Psoas muscle (tissue), 7 donors: ENCODE measurements at regions not wholly inside any gene's neighbourhood (a gene's known extent, or its start where the extent isn't known, plus 50 kb on each side); places are given as distances from the start of the nearest gene placed in this dataset.
"Not testable (repeated sequence)": the region's sequence is repeated elsewhere in the genome, so short reads cannot be mapped to it uniquely, and the experiment has no call there.

Source experiments
- ATAC-seq, 4 donors: fragments of 200-7000 bp; cut with Tn5 transposase; one replicate each; pipeline ENCODE4 v1.9.1; 2020; ENCODE audit warnings: moderate library complexity in 3 of 4, mild to moderate bottlenecking in 2 of 4
- DNase-seq, 2 donors: peaks; one replicate each; pipeline ENCODE4 v3.0.0-alpha.2; 2020
- H3K27ac ChIP-seq: fragments of 200-600 bp; one replicate; pipeline ENCODE4 v1.8.0; 2022
- H3K27me3 ChIP-seq, 3 donors: fragments of 200-600 bp in 1 of 3; one replicate each; pipeline versions ENCODE4 v1.6.1 to v1.8.0; 2013 to 2022; ENCODE audit warnings: low read length in 2 of 3, mild to moderate bottlenecking in 2 of 3, moderate library complexity in 1 of 3; ENCODE audit not compliant: insufficient read depth in 3 of 3
- H3K36me3 ChIP-seq, 2 donors: fragments of 200-600 bp in 1 of 2; one replicate each; pipeline versions ENCODE4 v1.6.1 to v1.8.0; 2013 to 2022; ENCODE audit warnings: low read depth in 1 of 2, mild to moderate bottlenecking in 1 of 2, moderate library complexity in 1 of 2; ENCODE audit not compliant: insufficient read depth in 1 of 2
- H3K4me1 ChIP-seq: fragments of 200-600 bp; one replicate; pipeline ENCODE4 v1.8.0; 2022
- H3K4me3 ChIP-seq: fragments of 200-600 bp; one replicate; pipeline ENCODE4 v1.8.0; 2022; ENCODE audit warnings: mild to moderate bottlenecking
- H3K9me3 ChIP-seq: fragments of 200-600 bp; one replicate; pipeline ENCODE4 v1.8.0; 2022
- CTCF ChIP-seq: fragments of 200-600 bp; IDR thresholded peaks from one replicate; pipeline ENCODE4 v1.8.0; 2022; ENCODE audit warnings: antibody characterized with exemption
- WGBS, 3 donors: extraction: QIAGEN DNeasy Blood & Tissue Kit; methylation state at CpG; one replicate each; pipeline versions ENCODE4 v1.1.6 to v1.1.7; 2013; 5-methylcytosine and 5-hydroxymethylcytosine counted together
- intact Hi-C, 2 donors: fragments of 100-400 bp; cut with DNase I; formaldehyde crosslinking; loops; one replicate each; pipeline versions ENCODE4 v1.11.0 to v1.14.2; 2022
- donor health status: healthy with polysubstance abuse.
- donor health status: DM: no; HTN: no; CAD: no; lungs with moderate emphysema.
- donor health status: Bipolar disorder and iron deficiency.
- donor health status: healthy.
- donor health status: DM: yes; HTN: yes; CAD: no.
- donor health status: DM: no; HTN: no; CAD: no.
- donor health status: DM: yes; HTN: yes; CAD: no.

- H3K4me1 ChIP-seq, result no peaks in the 10 kb centered on the region
- peaks cover 0 to 6% (median 2%) of the 10 kb centered on the region in 3 donors for H3K27me3 ChIP-seq
- H3K9me3 ChIP-seq, result peaks cover 3% of the 10 kb centered on the region
- H3K4me3 ChIP-seq, result no peak overlapping the region
- WGBS, 3 donors, result 83 to 90% (median 86%) methylated on average over 5 of the region's 5 CpGs
- intact Hi-C loops, result no loop called here
- ATAC-seq (no peak), DNase-seq (no peak)
- H3K27ac ChIP-seq, result no peak overlapping the region
- no peaks in the 10 kb centered on the region for H3K36me3 ChIP-seq
- TF ChIP-seq CTCF, result no peak
Measured at GRCh38 chr21:35982717-35983116, 77.6 kb downstream of the SETD4 start.

GRCh38 chr21:35981514-35982070 is 78.7 kb downstream of the SETD4 start:
- no peaks in the 10 kb centered on the region for H3K36me3 ChIP-seq
- ATAC-seq (no peak), DNase-seq (no peak)
- WGBS, 3 donors, result 33 to 46% (median 34%) methylated on average over 11 of the region's 11 CpGs
- no peak overlapping the region for H3K4me3 ChIP-seq
- peaks cover 0 to 6% (median 2%) of the 10 kb centered on the region in 3 donors for H3K27me3 ChIP-seq
- peaks cover 3% of the 10 kb centered on the region for H3K9me3 ChIP-seq
- no peaks in the 10 kb centered on the region for H3K4me1 ChIP-seq
- no peak for TF ChIP-seq CTCF
- no peak overlapping the region for H3K27ac ChIP-seq
- intact Hi-C loops, result no loop called here

- peaks cover 0 to 6% (median 2%) of the 10 kb centered on the region in 3 donors for H3K27me3 ChIP-seq
- H3K27ac ChIP-seq, result no peak overlapping the region
- DNase-seq (no peak), ATAC-seq (no peak)
- TF ChIP-seq CTCF, result no peak
- H3K4me3 ChIP-seq, result no peak overlapping the region
- no peaks in the 10 kb centered on the region for H3K4me1 ChIP-seq
- H3K36me3 ChIP-seq, result no peaks in the 10 kb centered on the region
- WGBS, 3 donors, result 58 to 67% (median 58%) methylated on average over 5 of the region's 5 CpGs
- intact Hi-C loops, result no loop called here
- peaks cover 3% of the 10 kb centered on the region for H3K9me3 ChIP-seq
Measured at GRCh38 chr21:35980821-35981220, 79.5 kb downstream of the SETD4 start.

GRCh38 chr21:35977860-35978259 is 82.5 kb downstream of the SETD4 start:
- intact Hi-C loops, H3K27me3 ChIP-seq, ATAC-seq: not testable (repeated sequence)

GRCh38 chr21:35976929-35977328 is 83.4 kb downstream of the SETD4 start:
- no peak overlapping the region for H3K4me3 ChIP-seq
- no peak overlapping the region for H3K27ac ChIP-seq
- no peaks in the 10 kb centered on the region for H3K4me1 ChIP-seq
- peaks cover 0 to 2% (median 0%) of the 10 kb centered on the region in 3 donors for H3K27me3 ChIP-seq
- intact Hi-C loops, result no loop called here
- DNase-seq (no peak), ATAC-seq (no peak)
- H3K9me3 ChIP-seq, result peaks cover 3% of the 10 kb centered on the region
- TF ChIP-seq CTCF, result no peak
- H3K36me3 ChIP-seq, result no peaks in the 10 kb centered on the region
- 69 to 76% (median 74%) methylated on average over 3 of the region's 3 CpGs for WGBS, 3 donors

More at GRCh38 chr21:35977860-35978259, 82.5 kb downstream of the SETD4 start:
- not testable (repeated sequence) for H3K27ac ChIP-seq, DNase-seq, H3K9me3 ChIP-seq, H3K36me3 ChIP-seq, H3K4me3 ChIP-seq, H3K4me1 ChIP-seq
- 48 to 83% (median 80%) methylated on average over 7 of the region's 7 CpGs for WGBS, 3 donors
